ENCODE measurements at regions not wholly inside any gene's neighbourhood (a gene's known extent, or its start where the extent isn't known, plus 50 kb on each side); places are given as distances from the start of the nearest gene placed in this dataset.
"Not testable (repeated sequence)": the region's sequence is repeated elsewhere in the genome, so short reads cannot be mapped to it uniquely, and the experiment has no call there.

- H3K9me3 ChIP-seq (ENCODE audit: control insufficient read depth, insufficient read depth, low read depth, low read length); POLR2A ChIA-PET; CTCF ChIA-PET: not testable (repeated sequence)
Measured at GRCh38 chr2:87088079-87088478, 66.4 kb upstream of the PLGLB1 start.

GRCh38 chr2:87089401-87089800 is 67.8 kb upstream of the PLGLB1 start:
- H3K4me3 ChIP-seq (ENCODE audit: low read depth, low read length), result not testable (repeated sequence)

More at GRCh38 chr2:87088079-87088478, 66.4 kb upstream of the PLGLB1 start:
- not testable (repeated sequence) for H3K27ac ChIP-seq (ENCODE audit: extremely low read depth, low read depth, low read length); H3K4me3 ChIP-seq (ENCODE audit: low read depth, low read length); H3K4me1 ChIP-seq (ENCODE audit: control insufficient read depth, insufficient read depth, low read length); H3K36me3 ChIP-seq (ENCODE audit: control insufficient read depth in 2 of 2, insufficient read depth in 1 of 2, low read length in 2 of 2)

GRCh38 chr2:87093252-87093651 is 71.6 kb upstream of the PLGLB1 start:
- H3K36me3 ChIP-seq (ENCODE audit: control insufficient read depth in 2 of 2, insufficient read depth in 1 of 2, low read length in 2 of 2); H3K4me1 ChIP-seq (ENCODE audit: control insufficient read depth, insufficient read depth, low read length); POLR2A ChIA-PET; CTCF ChIA-PET; H3K27ac ChIP-seq (ENCODE audit: extremely low read depth, low read depth, low read length); H3K9me3 ChIP-seq (ENCODE audit: control insufficient read depth, insufficient read depth, low read depth, low read length); H3K4me3 ChIP-seq (ENCODE audit: low read depth, low read length): not testable (repeated sequence)

More at GRCh38 chr2:87089401-87089800, 67.8 kb upstream of the PLGLB1 start:
- H3K9me3 ChIP-seq (ENCODE audit: control insufficient read depth, insufficient read depth, low read depth, low read length); POLR2A ChIA-PET; CTCF ChIA-PET; H3K36me3 ChIP-seq (ENCODE audit: control insufficient read depth in 2 of 2, insufficient read depth in 1 of 2, low read length in 2 of 2); H3K4me1 ChIP-seq (ENCODE audit: control insufficient read depth, insufficient read depth, low read length); H3K27ac ChIP-seq (ENCODE audit: extremely low read depth, low read depth, low read length): not testable (repeated sequence)

GRCh38 chr2:87093937-87094529 is 72.4 kb upstream of the PLGLB1 start:
- POLR2A ChIA-PET, result not testable (repeated sequence)

GRCh38 chr2:87095804-87096203 is 74.2 kb upstream of the PLGLB1 start:
- H3K36me3 ChIP-seq (ENCODE audit: control insufficient read depth in 2 of 2, insufficient read depth in 1 of 2, low read length in 2 of 2); H3K27ac ChIP-seq (ENCODE audit: extremely low read depth, low read depth, low read length); H3K4me1 ChIP-seq (ENCODE audit: control insufficient read depth, insufficient read depth, low read length); POLR2A ChIA-PET; CTCF ChIA-PET; H3K4me3 ChIP-seq (ENCODE audit: low read depth, low read length); H3K9me3 ChIP-seq (ENCODE audit: control insufficient read depth, insufficient read depth, low read depth, low read length): not testable (repeated sequence)

More at GRCh38 chr2:87093937-87094529, 72.4 kb upstream of the PLGLB1 start:
- H3K9me3 ChIP-seq (ENCODE audit: control insufficient read depth, insufficient read depth, low read depth, low read length); H3K36me3 ChIP-seq (ENCODE audit: control insufficient read depth in 2 of 2, insufficient read depth in 1 of 2, low read length in 2 of 2); H3K4me1 ChIP-seq (ENCODE audit: control insufficient read depth, insufficient read depth, low read length); H3K4me3 ChIP-seq (ENCODE audit: low read depth, low read length); H3K27ac ChIP-seq (ENCODE audit: extremely low read depth, low read depth, low read length); CTCF ChIA-PET: not testable (repeated sequence)

GRCh38 chr2:87128761-87129553 is 107.3 kb upstream of the PLGLB1 start:
- H3K27ac ChIP-seq (ENCODE audit: extremely low read depth, low read depth, low read length); H3K4me3 ChIP-seq (ENCODE audit: low read depth, low read length); POLR2A ChIA-PET; H3K4me1 ChIP-seq (ENCODE audit: control insufficient read depth, insufficient read depth, low read length); H3K9me3 ChIP-seq (ENCODE audit: control insufficient read depth, insufficient read depth, low read depth, low read length); CTCF ChIA-PET; H3K36me3 ChIP-seq (ENCODE audit: control insufficient read depth in 2 of 2, insufficient read depth in 1 of 2, low read length in 2 of 2): not testable (repeated sequence)

GRCh38 chr2:87132577-87132976 is 110.9 kb upstream of the PLGLB1 start:
- POLR2A ChIA-PET; H3K4me1 ChIP-seq (ENCODE audit: control insufficient read depth, insufficient read depth, low read length); H3K4me3 ChIP-seq (ENCODE audit: low read depth, low read length); CTCF ChIA-PET; H3K9me3 ChIP-seq (ENCODE audit: control insufficient read depth, insufficient read depth, low read depth, low read length); H3K27ac ChIP-seq (ENCODE audit: extremely low read depth, low read depth, low read length); H3K36me3 ChIP-seq (ENCODE audit: control insufficient read depth in 2 of 2, insufficient read depth in 1 of 2, low read length in 2 of 2): not testable (repeated sequence)

- H3K36me3 ChIP-seq (ENCODE audit: control insufficient read depth in 2 of 2, insufficient read depth in 1 of 2, low read length in 2 of 2); H3K4me1 ChIP-seq (ENCODE audit: control insufficient read depth, insufficient read depth, low read length); POLR2A ChIA-PET; CTCF ChIA-PET; H3K27ac ChIP-seq (ENCODE audit: extremely low read depth, low read depth, low read length); H3K9me3 ChIP-seq (ENCODE audit: control insufficient read depth, insufficient read depth, low read depth, low read length); H3K4me3 ChIP-seq (ENCODE audit: low read depth, low read length): not testable (repeated sequence)
Measured at GRCh38 chr2:87151835-87152493, 130.3 kb upstream of the PLGLB1 start.

GRCh38 chr2:87174454-87174853 is 152.8 kb upstream of the PLGLB1 start:
- H3K9me3 ChIP-seq (ENCODE audit: control insufficient read depth, insufficient read depth, low read depth, low read length); POLR2A ChIA-PET; H3K27ac ChIP-seq (ENCODE audit: extremely low read depth, low read depth, low read length); H3K4me3 ChIP-seq (ENCODE audit: low read depth, low read length); H3K4me1 ChIP-seq (ENCODE audit: control insufficient read depth, insufficient read depth, low read length); H3K36me3 ChIP-seq (ENCODE audit: control insufficient read depth in 2 of 2, insufficient read depth in 1 of 2, low read length in 2 of 2); CTCF ChIA-PET: not testable (repeated sequence)

GRCh38 chr2:87183373-87183772 is 161.7 kb upstream of the PLGLB1 start:
- H3K4me3 ChIP-seq (ENCODE audit: low read depth, low read length); H3K36me3 ChIP-seq (ENCODE audit: control insufficient read depth in 2 of 2, insufficient read depth in 1 of 2, low read length in 2 of 2); H3K27ac ChIP-seq (ENCODE audit: extremely low read depth, low read depth, low read length); CTCF ChIA-PET; POLR2A ChIA-PET; H3K9me3 ChIP-seq (ENCODE audit: control insufficient read depth, insufficient read depth, low read depth, low read length); H3K4me1 ChIP-seq (ENCODE audit: control insufficient read depth, insufficient read depth, low read length): not testable (repeated sequence)

GRCh38 chr2:87184260-87184659 is 162.6 kb upstream of the PLGLB1 start:
- H3K27ac ChIP-seq (ENCODE audit: extremely low read depth, low read depth, low read length); H3K36me3 ChIP-seq (ENCODE audit: control insufficient read depth in 2 of 2, insufficient read depth in 1 of 2, low read length in 2 of 2); H3K4me3 ChIP-seq (ENCODE audit: low read depth, low read length); POLR2A ChIA-PET; CTCF ChIA-PET; H3K4me1 ChIP-seq (ENCODE audit: control insufficient read depth, insufficient read depth, low read length); H3K9me3 ChIP-seq (ENCODE audit: control insufficient read depth, insufficient read depth, low read depth, low read length): not testable (repeated sequence)
